ENCODE measurements at regions not wholly inside any gene's neighbourhood (a gene's known extent, or its start where the extent isn't known, plus 50 kb on each side); places are given as distances from the start of the nearest gene placed in this dataset.
"Not testable (repeated sequence)": the region's sequence is repeated elsewhere in the genome, so short reads cannot be mapped to it uniquely, and the experiment has no call there.

GRCh38 chr2:172264820-172265219 lies 162.1 kb upstream of the DLX2 start:
- not testable (repeated sequence) for DNase-seq

GRCh38 chr2:172269507-172270244 lies 157.7 kb upstream of the ITGA6 start:
- not testable (repeated sequence) for DNase-seq

- DNase-seq, result peak; percentile 68
Observed at GRCh38 chr2:172270278-172271079, 156.9 kb upstream of the ITGA6 start.

- DNase-seq, result peak; percentile 10
Observed at GRCh38 chr2:172273910-172274571, 153.3 kb upstream of the ITGA6 start.

- DNase-seq, result no peak
Observed at GRCh38 chr2:172275239-172275638, 152.1 kb upstream of the ITGA6 start.

- no peak for DNase-seq
Observed at GRCh38 chr2:172276961-172277360, 150.4 kb upstream of the ITGA6 start.

- no peak for DNase-seq
Observed at GRCh38 chr2:172278667-172279066, 148.7 kb upstream of the ITGA6 start.

GRCh38 chr2:172279214-172279613 lies 148.2 kb upstream of the ITGA6 start:
- no peak for DNase-seq

- no peak for DNase-seq
Observed at GRCh38 chr2:172279813-172280212, 147.6 kb upstream of the ITGA6 start.

GRCh38 chr2:172280571-172281361 lies 146.6 kb upstream of the ITGA6 start:
- DNase-seq, result no peak

- DNase-seq, result no peak
Observed at GRCh38 chr2:172281648-172282570, 145.5 kb upstream of the ITGA6 start.

- no peak for DNase-seq
Observed at GRCh38 chr2:172282944-172283343, 144.4 kb upstream of the ITGA6 start.

GRCh38 chr2:172283476-172283875 lies 143.9 kb upstream of the ITGA6 start:
- no peak for DNase-seq

- DNase-seq, result no peak
Observed at GRCh38 chr2:172284209-172284608, 143.2 kb upstream of the ITGA6 start.

- no peak for DNase-seq
Observed at GRCh38 chr2:172285010-172285621, 142.3 kb upstream of the ITGA6 start.

GRCh38 chr2:172285760-172286159 lies 141.6 kb upstream of the ITGA6 start:
- DNase-seq, result no peak

GRCh38 chr2:172287190-172287589 lies 140.2 kb upstream of the ITGA6 start:
- DNase-seq, result no peak

- DNase-seq, result no peak
Observed at GRCh38 chr2:172287605-172288315, 139.6 kb upstream of the ITGA6 start.

GRCh38 chr2:172288603-172289002 lies 138.8 kb upstream of the ITGA6 start:
- DNase-seq, result peak; percentile 61

GRCh38 chr2:172293952-172294351 lies 133.4 kb upstream of the ITGA6 start:
- no peak for DNase-seq

GRCh38 chr2:172294983-172295382 lies 132.4 kb upstream of the ITGA6 start:
- no peak for DNase-seq

All from activated gamma-delta T cell treated with Interleukin-2 at 50 U/mL for 16 hours (primary cell).